Fibroblast of pulmonary artery (primary cell): ENCODE measurements at regions not wholly inside any gene's neighbourhood (a gene's known extent, or its start where the extent isn't known, plus 50 kb on each side); places are given as distances from the start of the nearest gene placed in this dataset.
"Not testable (repeated sequence)": the region's sequence is repeated elsewhere in the genome, so short reads cannot be mapped to it uniquely, and the experiment has no call there.

Source experiments
- DNase-seq: peaks from one replicate; pipeline ENCODE4 v3.0.0-alpha.2; 2010; ENCODE audit warnings: low read depth
- H3K4me3 ChIP-seq: replicated peaks from 2 replicates; pipeline ENCODE4 v1.5.1; 2011; ENCODE audit warnings: low read depth, mild to moderate bottlenecking, control low read depth, low read length, moderate library complexity
- CTCF ChIP-seq: IDR thresholded peaks from 2 replicates; pipeline ENCODE4 v1.5.1; 2011; ENCODE audit warnings: mild to moderate bottlenecking, control low read depth, low read length, inconsistent platforms; ENCODE audit errors: missing control alignments

- TF ChIP-seq CTCF: no peak
- H3K4me3 ChIP-seq: no peak overlapping the region
- no peak for DNase-seq
Observed at GRCh38 chr2:84131278-84131830, 327.7 kb downstream of the SUCLG1 start.

GRCh38 chr2:84129018-84129417 lies 330.1 kb downstream of the SUCLG1 start:
- no peak for TF ChIP-seq CTCF
- DNase-seq: no peak
- no peak overlapping the region for H3K4me3 ChIP-seq

- H3K4me3 ChIP-seq, DNase-seq: not testable (repeated sequence)
Observed at GRCh38 chr2:84127812-84128211, 331.3 kb downstream of the SUCLG1 start.

- H3K4me3 ChIP-seq: no peak overlapping the region
- TF ChIP-seq CTCF: no peak
- DNase-seq: no peak
Observed at GRCh38 chr2:84126530-84126929, 332.6 kb downstream of the SUCLG1 start.

GRCh38 chr2:84126084-84126483 lies 333.0 kb downstream of the SUCLG1 start:
- H3K4me3 ChIP-seq: no peak overlapping the region
- DNase-seq: no peak
- no peak for TF ChIP-seq CTCF

- no peak overlapping the region for H3K4me3 ChIP-seq
- TF ChIP-seq CTCF: no peak
- DNase-seq: no peak
Observed at GRCh38 chr2:84116143-84116542, 342.9 kb downstream of the SUCLG1 start.

GRCh38 chr2:84115173-84115857 lies 343.8 kb downstream of the SUCLG1 start:
- no peak overlapping the region for H3K4me3 ChIP-seq

GRCh38 chr2:84103816-84104527 lies 355.1 kb downstream of the SUCLG1 start:
- H3K4me3 ChIP-seq, DNase-seq: not testable (repeated sequence)

More at GRCh38 chr2:84115173-84115857, 343.8 kb downstream of the SUCLG1 start:
- DNase-seq: no peak
- no peak for TF ChIP-seq CTCF
